Endothelial cell of umbilical vein (primary cell): ENCODE measurements at regions not wholly inside any gene's neighbourhood (a gene's known extent, or its start where the extent isn't known, plus 50 kb on each side); places are given as distances from the start of the nearest gene placed in this dataset.

Experiments used
- BruUV-seq: library from RNA; stranded (reverse); fragments of 400-500 nt; replicated peaks from 2 replicates; lab custom pipeline; 2021; lab: Mats Ljungman, UMichigan
- CTCF ChIA-PET: fragments of 300-600, 350-600 bp; sonication (Branson Sonifier 250); formaldehyde crosslinking; loops from one replicate; lab custom pipeline; 2021; ENCODE audit warnings: antibody characterized with exemption, inconsistent platforms; lab: Charles Lee
- POLR2A ChIA-PET: fragments of 300-600, 350-600 bp; sonication (Branson Sonifier 250); formaldehyde crosslinking; loops from one replicate; lab custom pipeline; 2021; ENCODE audit warnings: antibody characterized with exemption, inconsistent platforms; lab: Charles Lee
- DNase-seq: peaks from one replicate; pipeline ENCODE4 v3.0.0-alpha.2; 2011; ENCODE audit warnings: low read depth, low spot score
- FAIRE-seq: peaks from 2 replicates; lab custom pipeline; 2011; peaks lifted over from hg19 to GRCh38; lab: Jason Lieb, UNC
- H2AFZ ChIP-seq: 2 replicates; pipeline ENCODE4 v1.6.0; 2012; ENCODE audit warnings: low read depth, low read length, control low read depth, inconsistent platforms
- H3K27ac ChIP-seq: 2 replicates; pipeline ENCODE4 v1.5.1; 2011; ENCODE audit warnings: low read depth, mild to moderate bottlenecking, control low read depth, low read length, moderate library complexity; ENCODE audit not compliant: insufficient read depth
- H3K27me3 ChIP-seq, 2 experiments: 2 replicates each; pipeline versions ENCODE4 v1.6.0 to v1.6.1; 2011; ENCODE audit warnings: low read length in 2 of 2, mixed read lengths in 1 of 2; ENCODE audit not compliant: control insufficient read depth in 2 of 2, insufficient read depth in 2 of 2
- H3K36me3 ChIP-seq, 2 experiments: 2 replicates in 1 of 2; 3 replicates in 1 of 2; pipeline ENCODE4 v1.5.1; 2011; ENCODE audit warnings: low read length in 2 of 2, mild to moderate bottlenecking in 1 of 2, moderate library complexity in 1 of 2; ENCODE audit not compliant: control insufficient read depth in 2 of 2, insufficient read depth in 2 of 2; ENCODE audit errors: extremely low read depth in 1 of 2
- H3K4me1 ChIP-seq: 3 replicates; pipeline ENCODE4 v1.5.1; 2011; ENCODE audit warnings: mild to moderate bottlenecking, low read length; ENCODE audit not compliant: control insufficient read depth, insufficient read depth; ENCODE audit errors: extremely low read depth
- H3K4me2 ChIP-seq: 2 replicates; pipeline ENCODE4 v1.6.1; 2011; ENCODE audit warnings: low read length, control low read depth, mixed read lengths; ENCODE audit not compliant: insufficient read depth
- H3K4me3 ChIP-seq, 3 experiments: fragments of 200-600 bp in 1 of 3; sonication (generic), shearing (Covaris generic) in 1 of 3; replicated peaks in 1 of 3; 2 replicates each; pipeline ENCODE4 v1.5.1; 2011 to 2016; ENCODE audit warnings: control low read depth in 3 of 3, low read length in 3 of 3, mild to moderate bottlenecking in 2 of 3, inconsistent platforms in 1 of 3, low read depth in 1 of 3, moderate library complexity in 1 of 3; ENCODE audit not compliant: insufficient read depth in 1 of 3
- H3K79me2 ChIP-seq: 2 replicates; pipeline ENCODE4 v1.6.0; 2012; ENCODE audit warnings: low read length, inconsistent platforms; ENCODE audit not compliant: control insufficient read depth, insufficient read depth
- H3K9ac ChIP-seq: replicated peaks from 2 replicates; pipeline ENCODE3; 2011; ENCODE audit warnings: low read length, control low read depth; ENCODE audit not compliant: insufficient read depth; ENCODE audit errors: extremely low read depth
- H3K9me1 ChIP-seq: replicated peaks from 3 replicates; pipeline ENCODE4 v1.6.0; 2011; ENCODE audit warnings: mild to moderate bottlenecking, low read length; ENCODE audit not compliant: control insufficient read depth, insufficient read depth; ENCODE audit errors: extremely low read depth
- H3K9me3 ChIP-seq: replicated peaks from 2 replicates; pipeline ENCODE4 v1.5.1; 2012; ENCODE audit warnings: low read length, inconsistent platforms; ENCODE audit not compliant: control insufficient read depth, insufficient read depth
- H4K20me1 ChIP-seq: replicated peaks from 2 replicates; pipeline ENCODE3; 2011; ENCODE audit warnings: mild to moderate bottlenecking, low read length; ENCODE audit not compliant: control insufficient read depth, insufficient read depth; ENCODE audit errors: extremely low read depth
- EZH2 ChIP-seq: IDR thresholded peaks from 2 replicates; pipeline ENCODE4 v1.6.1; 2012; ENCODE audit warnings: borderline replicate concordance, low read depth, mild to moderate bottlenecking, moderate library complexity, low read length, inconsistent platforms; ENCODE audit not compliant: severe bottlenecking
- FOS ChIP-seq: IDR thresholded peaks from 2 replicates; pipeline ENCODE4 v1.6.1; 2011; ENCODE audit warnings: mild to moderate bottlenecking, low read length, moderate library complexity, borderline replicate concordance; ENCODE audit not compliant: insufficient read depth
- GATA2 ChIP-seq: IDR thresholded peaks from 2 replicates; pipeline ENCODE4 v1.7.0; 2011; ENCODE audit warnings: low read depth, mild to moderate bottlenecking, moderate library complexity, mixed read lengths, low read length; ENCODE audit not compliant: insufficient read length, insufficient read depth
- JUN ChIP-seq: IDR thresholded peaks from 2 replicates; pipeline ENCODE4 v1.6.1; 2011; ENCODE audit warnings: borderline replicate concordance, low read depth; ENCODE audit not compliant: insufficient read length, insufficient read depth
- MYC ChIP-seq: IDR thresholded peaks from one replicate; pipeline ENCODE4 v1.6.1; 2011; ENCODE audit warnings: mild to moderate bottlenecking, low read depth, low read length
- POLR2A ChIP-seq: IDR thresholded peaks from 2 replicates; pipeline ENCODE4 v1.6.1; 2012; ENCODE audit warnings: low read depth, mild to moderate bottlenecking, control low read depth, low read length
- POLR2AphosphoS5 ChIP-seq: IDR thresholded peaks from 2 replicates; pipeline ENCODE4 v1.6.1; 2012; ENCODE audit warnings: low read depth, mild to moderate bottlenecking, control low read depth, low read length, moderate library complexity; ENCODE audit not compliant: insufficient read depth
- dilution Hi-C: fragments of 300-500 bp; cut with MboI; formaldehyde crosslinking; loops from one replicate; pipeline ENCODE4 v1.15.0; 2019; ENCODE audit warnings: low sequenced_read_pairs; ENCODE audit not compliant: extremely low pct_ligation_motif_present
- intact Hi-C: fragments of 100-400 bp; cut with micrococcal nuclease; formaldehyde crosslinking; loops from one replicate; pipeline ENCODE4 v1.10.0; 2022
- TF ChIP-seq, protein P1 (sequence below), 2 donors: IDR thresholded peaks; 1 replicate in 1 of 2; 2 replicates in 1 of 2; pipeline ENCODE4 v1.5.1; 2011; ENCODE audit warnings: low read length in 2 of 2, mild to moderate bottlenecking in 2 of 2, moderate library complexity in 2 of 2, control low read depth in 1 of 2, inconsistent platforms in 1 of 2, low read depth in 1 of 2; ENCODE audit not compliant: insufficient read depth in 1 of 2; ENCODE audit errors: extremely low read depth in 1 of 2
- TF ChIP-seq, protein P2 (sequence below): IDR thresholded peaks from 2 replicates; pipeline ENCODE4 v1.6.1; 2011; ENCODE audit not compliant: insufficient read depth, insufficient read length

DNA sequence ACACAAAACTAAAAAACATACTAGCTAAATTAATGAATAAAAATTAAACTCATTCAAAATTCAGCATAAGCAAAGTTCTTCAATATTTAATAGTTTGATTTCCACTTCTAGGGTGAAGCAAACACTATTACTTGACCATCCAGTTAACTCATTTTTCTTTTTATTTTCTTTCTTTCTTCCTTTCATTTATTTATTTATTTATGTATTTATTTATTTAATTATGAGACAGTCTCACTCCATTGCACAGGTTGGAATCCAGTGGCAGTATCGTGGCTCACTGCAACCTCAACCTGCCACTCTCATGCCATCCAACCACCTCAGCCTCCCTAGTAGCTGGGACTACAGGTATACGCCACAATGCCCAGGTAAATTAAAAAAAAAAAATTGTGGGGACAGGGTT lies 2069.5 kb downstream of the NCAM2 start:
- no peaks in the 10 kb centered on the region for H4K20me1 ChIP-seq
- H3K4me2 ChIP-seq = no peak overlapping the region
- no peaks in the 10 kb centered on the region for H3K9me3 ChIP-seq
- H3K4me3 ChIP-seq = no peak overlapping the region
- no peaks in the 10 kb centered on the region for H3K9me1 ChIP-seq
- DNase-seq (no peak), FAIRE-seq (no peak)
- no peak overlapping the region for H2AFZ ChIP-seq
- BruUV-seq = no TSS peak
- H3K79me2 ChIP-seq = no peaks in the 10 kb centered on the region
- no peaks in the 10 kb centered on the region for H3K27me3 ChIP-seq
- no peak overlapping the region for H3K27ac ChIP-seq
- H3K36me3 ChIP-seq = no peaks in the 10 kb centered on the region
- dilution Hi-C loops (no loop called here), intact Hi-C loops (no loop called here)
- ChIA-PET CTCF (no interaction called here), POLR2A (no interaction called here)
- no peaks in the 10 kb centered on the region for H3K4me1 ChIP-seq
- TF ChIP-seq GATA2 (no peak), MYC (no peak), EZH2 (no peak), FOS (no peak), JUN (no peak), POLR2AphosphoS5 (no peak), POLR2A (no peak)
- TF ChIP-seq, protein P1, sequence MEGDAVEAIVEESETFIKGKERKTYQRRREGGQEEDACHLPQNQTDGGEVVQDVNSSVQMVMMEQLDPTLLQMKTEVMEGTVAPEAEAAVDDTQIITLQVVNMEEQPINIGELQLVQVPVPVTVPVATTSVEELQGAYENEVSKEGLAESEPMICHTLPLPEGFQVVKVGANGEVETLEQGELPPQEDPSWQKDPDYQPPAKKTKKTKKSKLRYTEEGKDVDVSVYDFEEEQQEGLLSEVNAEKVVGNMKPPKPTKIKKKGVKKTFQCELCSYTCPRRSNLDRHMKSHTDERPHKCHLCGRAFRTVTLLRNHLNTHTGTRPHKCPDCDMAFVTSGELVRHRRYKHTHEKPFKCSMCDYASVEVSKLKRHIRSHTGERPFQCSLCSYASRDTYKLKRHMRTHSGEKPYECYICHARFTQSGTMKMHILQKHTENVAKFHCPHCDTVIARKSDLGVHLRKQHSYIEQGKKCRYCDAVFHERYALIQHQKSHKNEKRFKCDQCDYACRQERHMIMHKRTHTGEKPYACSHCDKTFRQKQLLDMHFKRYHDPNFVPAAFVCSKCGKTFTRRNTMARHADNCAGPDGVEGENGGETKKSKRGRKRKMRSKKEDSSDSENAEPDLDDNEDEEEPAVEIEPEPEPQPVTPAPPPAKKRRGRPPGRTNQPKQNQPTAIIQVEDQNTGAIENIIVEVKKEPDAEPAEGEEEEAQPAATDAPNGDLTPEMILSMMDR (IDR thresholded peaks at IDR 0.05; ENCODE audit: extremely low read depth in 1 of 2, insufficient read depth in 1 of 2, low read depth in 1 of 2, low read length in 2 of 2) = no peak
- TF ChIP-seq, protein P2, sequence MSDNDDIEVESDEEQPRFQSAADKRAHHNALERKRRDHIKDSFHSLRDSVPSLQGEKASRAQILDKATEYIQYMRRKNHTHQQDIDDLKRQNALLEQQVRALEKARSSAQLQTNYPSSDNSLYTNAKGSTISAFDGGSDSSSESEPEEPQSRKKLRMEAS = no peak
- no peak overlapping the region for H3K9ac ChIP-seq
